ENCODE measurements at regions not wholly inside any gene's neighbourhood (a gene's known extent, or its start where the extent isn't known, plus 50 kb on each side); places are given as distances from the start of the nearest gene placed in this dataset.

DNA sequence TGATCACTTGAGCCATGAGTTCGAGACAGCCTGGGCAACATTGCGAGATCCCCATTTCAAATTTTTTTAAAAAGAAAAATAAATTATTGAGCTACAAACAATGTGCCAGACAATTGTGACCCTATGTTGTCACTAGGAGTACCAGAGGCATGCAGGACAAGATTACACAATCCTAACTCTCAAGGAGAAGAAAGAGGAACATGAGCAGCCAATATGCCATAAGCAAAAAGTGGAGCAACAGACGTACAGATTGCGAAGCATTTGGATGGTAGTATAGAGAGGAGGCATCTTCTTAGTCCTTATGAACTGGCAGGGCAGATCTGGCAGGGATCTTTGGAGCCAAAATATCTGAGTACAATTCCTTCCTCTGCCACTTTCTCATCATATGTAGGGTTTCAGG is 156.4 kb downstream of the OR2B2 start:
- ATAC-seq (ENCODE audit: insufficient number of reproducible peaks, low FRiP score, low read depth) = no peak
- no peak for DNase-seq (ENCODE audit: low spot score)
- Histone ChIP-seq H3K4me3 (no peak overlapping the region), H3K4me1 (ENCODE audit: control insufficient read depth in 1 of 2, low read depth in 2 of 2) (peaks cover 4 to 7% of the 10 kb centered on the region in 2 donors), H3K27ac (no peak overlapping the region), H3K27me3 (replicated peaks; ENCODE audit: insufficient read depth) (no peaks in the 10 kb centered on the region), H3K9me3 (no peaks in the 10 kb centered on the region), H3K36me3 (no peaks in the 10 kb centered on the region)
- TF ChIP-seq, protein P1, sequence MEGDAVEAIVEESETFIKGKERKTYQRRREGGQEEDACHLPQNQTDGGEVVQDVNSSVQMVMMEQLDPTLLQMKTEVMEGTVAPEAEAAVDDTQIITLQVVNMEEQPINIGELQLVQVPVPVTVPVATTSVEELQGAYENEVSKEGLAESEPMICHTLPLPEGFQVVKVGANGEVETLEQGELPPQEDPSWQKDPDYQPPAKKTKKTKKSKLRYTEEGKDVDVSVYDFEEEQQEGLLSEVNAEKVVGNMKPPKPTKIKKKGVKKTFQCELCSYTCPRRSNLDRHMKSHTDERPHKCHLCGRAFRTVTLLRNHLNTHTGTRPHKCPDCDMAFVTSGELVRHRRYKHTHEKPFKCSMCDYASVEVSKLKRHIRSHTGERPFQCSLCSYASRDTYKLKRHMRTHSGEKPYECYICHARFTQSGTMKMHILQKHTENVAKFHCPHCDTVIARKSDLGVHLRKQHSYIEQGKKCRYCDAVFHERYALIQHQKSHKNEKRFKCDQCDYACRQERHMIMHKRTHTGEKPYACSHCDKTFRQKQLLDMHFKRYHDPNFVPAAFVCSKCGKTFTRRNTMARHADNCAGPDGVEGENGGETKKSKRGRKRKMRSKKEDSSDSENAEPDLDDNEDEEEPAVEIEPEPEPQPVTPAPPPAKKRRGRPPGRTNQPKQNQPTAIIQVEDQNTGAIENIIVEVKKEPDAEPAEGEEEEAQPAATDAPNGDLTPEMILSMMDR (IDR thresholded peaks at IDR 0.05) = no peak

DNA sequence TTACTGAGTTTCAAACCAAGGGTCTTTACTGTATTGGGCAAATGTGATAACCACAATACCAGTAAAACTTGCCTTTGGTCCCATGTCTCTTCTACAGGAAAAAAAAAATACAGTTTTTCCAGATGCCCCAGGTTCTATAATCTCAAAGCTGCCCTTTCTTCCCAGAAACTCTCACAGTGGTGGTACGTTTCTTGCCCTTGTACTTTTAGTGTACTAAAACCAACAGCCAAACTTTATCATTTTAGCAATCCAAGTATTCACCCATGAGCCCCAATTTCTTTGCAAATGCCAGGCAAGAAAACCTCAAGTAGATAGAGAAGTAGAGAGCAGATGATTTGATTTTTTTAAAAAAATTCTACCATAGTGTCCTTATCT is 157.8 kb downstream of the OR2B2 start:
- peak overlapping the region; percentile 98 for H3K4me3 ChIP-seq
- H3K4me1 ChIP-seq (ENCODE audit: control insufficient read depth in 1 of 2, low read depth in 2 of 2) = peaks cover 4 to 7% of the 10 kb centered on the region in 2 donors
- no peaks in the 10 kb centered on the region for H3K36me3 ChIP-seq
- H3K27ac ChIP-seq = no peak overlapping the region
- H3K9me3 ChIP-seq = no peaks in the 10 kb centered on the region
- no peaks in the 10 kb centered on the region for H3K27me3 ChIP-seq (replicated peaks; ENCODE audit: insufficient read depth)
- TF ChIP-seq, protein P1 (IDR thresholded peaks at IDR 0.05) = no peak
- DNase-seq (ENCODE audit: low spot score) = no peak
- ATAC-seq (ENCODE audit: insufficient number of reproducible peaks, low FRiP score, low read depth) = no peak

DNA sequence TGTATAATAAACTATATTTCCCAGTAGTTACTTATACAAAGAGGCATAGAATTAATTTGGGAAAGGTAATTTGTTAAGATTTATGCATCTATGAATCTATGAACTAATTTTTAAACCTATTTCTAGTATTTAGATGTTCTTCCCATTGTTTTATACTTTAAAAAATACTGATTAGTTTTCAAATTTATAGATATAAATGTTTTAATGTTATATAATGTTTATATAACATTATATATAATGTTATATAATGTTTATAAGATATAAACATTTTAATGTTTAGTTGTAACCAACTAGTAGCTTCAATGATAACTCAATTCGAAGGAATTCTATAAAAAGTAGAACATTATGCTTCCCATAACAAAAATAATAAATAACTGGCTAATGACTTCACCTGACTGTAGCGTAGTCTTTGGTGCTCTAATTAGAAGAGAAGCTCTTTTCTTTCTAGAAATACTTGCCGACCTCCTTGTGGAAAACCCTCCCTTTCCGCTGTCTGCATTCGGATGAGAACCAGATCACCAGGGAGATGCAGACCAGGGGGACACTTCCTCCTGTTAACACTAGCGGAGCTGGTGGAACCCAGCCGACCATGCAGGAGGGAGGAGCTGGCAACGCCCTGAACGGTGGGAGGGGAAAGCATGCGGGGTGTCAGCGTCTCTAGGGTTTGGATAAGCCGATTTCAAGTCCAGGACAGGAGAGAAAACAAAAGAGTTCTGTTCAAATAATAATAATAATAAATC is 158.4 kb downstream of the OR2B2 start:
- no peak for ATAC-seq (ENCODE audit: insufficient number of reproducible peaks, low FRiP score, low read depth)
- peak overlapping the region; percentile 98 for H3K4me3 ChIP-seq
- TF ChIP-seq, protein P1 (IDR thresholded peaks at IDR 0.05) = no peak
- no peak overlapping the region for H3K27ac ChIP-seq
- H3K9me3 ChIP-seq = no peaks in the 10 kb centered on the region
- H3K36me3 ChIP-seq = no peaks in the 10 kb centered on the region
- H3K4me1 ChIP-seq (ENCODE audit: control insufficient read depth in 1 of 2, low read depth in 2 of 2) = peaks cover 4 to 7% of the 10 kb centered on the region in 2 donors
- no peaks in the 10 kb centered on the region for H3K27me3 ChIP-seq (replicated peaks; ENCODE audit: insufficient read depth)
- DNase-seq (ENCODE audit: low spot score) = no peak

DNA sequence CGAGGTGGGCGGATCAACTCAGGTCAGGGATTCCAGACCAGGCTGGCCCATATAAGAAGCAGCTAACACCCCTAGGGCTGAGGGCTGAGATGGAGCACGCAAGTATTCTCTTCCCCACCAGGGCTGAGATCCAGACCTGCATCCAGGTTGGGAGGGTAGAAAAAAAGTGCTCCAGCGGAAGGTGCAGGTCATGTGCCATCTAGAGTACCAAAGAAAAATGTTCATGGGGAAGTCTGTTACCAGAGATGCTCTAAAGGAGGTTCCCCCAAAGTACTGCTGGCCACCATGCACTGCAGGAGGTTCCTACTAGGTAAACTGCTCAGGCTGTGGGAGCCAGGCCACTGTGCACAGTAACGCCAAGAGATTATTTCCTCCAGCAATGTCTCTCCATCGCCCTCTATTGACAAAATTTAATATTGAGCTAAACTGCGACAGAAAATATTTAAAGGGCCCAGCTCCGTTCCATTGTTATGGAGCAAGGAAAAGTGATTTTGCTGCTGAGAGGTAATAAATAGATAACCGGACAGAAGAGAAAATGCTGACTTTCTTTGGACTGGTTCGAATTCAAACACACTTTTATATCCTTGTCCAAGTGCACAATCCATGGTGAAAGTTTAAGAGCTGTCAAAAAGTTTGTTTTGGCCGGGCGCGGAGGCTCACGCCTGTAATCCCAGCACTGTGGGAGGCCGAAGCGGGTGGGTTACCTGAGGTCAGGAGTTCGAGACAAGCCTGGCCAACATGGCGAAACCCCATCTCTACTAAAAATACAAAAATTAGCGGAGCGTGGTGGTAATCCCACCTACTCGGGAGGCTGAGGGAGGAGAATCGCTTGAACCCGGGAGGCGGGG is 159.9 kb downstream of the OR2B2 start:
- Histone ChIP-seq H3K4me1 (ENCODE audit: control insufficient read depth in 1 of 2, low read depth in 2 of 2) (peaks cover 4 to 7% of the 10 kb centered on the region in 2 donors), H3K27me3 (replicated peaks; ENCODE audit: insufficient read depth) (no peaks in the 10 kb centered on the region), H3K27ac (peak overlapping the region; percentile 77 to 90), H3K4me3 (peak overlapping the region; percentile 98), H3K36me3 (no peaks in the 10 kb centered on the region), H3K9me3 (no peaks in the 10 kb centered on the region)
- ATAC-seq (ENCODE audit: insufficient number of reproducible peaks, low FRiP score, low read depth) (peak; percentile 78), DNase-seq (ENCODE audit: low spot score) (no peak)
- TF ChIP-seq, protein P1 (IDR thresholded peaks at IDR 0.05) = peak; percentile 82

DNA sequence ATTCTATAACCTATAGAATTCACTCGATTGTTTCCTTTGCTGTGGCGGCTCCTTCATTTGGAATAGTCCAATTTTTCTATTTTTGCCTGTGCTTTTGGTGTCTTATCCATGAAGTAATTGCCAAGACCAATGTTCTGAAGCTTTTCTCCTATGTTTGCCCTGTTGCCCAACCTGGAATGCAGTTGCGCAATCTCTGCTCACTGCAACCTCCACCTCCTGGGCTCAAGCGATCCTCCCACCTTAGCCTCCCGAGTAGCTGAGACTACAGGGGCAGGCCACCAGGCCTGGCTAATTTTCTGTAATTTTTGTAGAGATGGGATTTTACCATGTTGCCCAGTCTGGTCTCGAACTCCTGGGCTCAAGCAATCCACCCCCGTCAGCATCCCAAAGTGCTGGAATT is 163.5 kb downstream of the OR2B2 start:
- H3K27ac ChIP-seq = no peak overlapping the region
- TF ChIP-seq, protein P1 (IDR thresholded peaks at IDR 0.05) = no peak

More for the DNA sequence above, 163.5 kb downstream of the OR2B2 start:
- peaks cover 0 to 2% of the 10 kb centered on the region in 2 donors for H3K4me1 ChIP-seq (ENCODE audit: control insufficient read depth in 1 of 2, low read depth in 2 of 2)
- no peaks in the 10 kb centered on the region for H3K27me3 ChIP-seq (replicated peaks; ENCODE audit: insufficient read depth)
- no peak for DNase-seq (ENCODE audit: low spot score)
- ATAC-seq (ENCODE audit: insufficient number of reproducible peaks, low FRiP score, low read depth) = no peak
- no peak overlapping the region for H3K4me3 ChIP-seq
- H3K36me3 ChIP-seq = no peaks in the 10 kb centered on the region
- H3K9me3 ChIP-seq = no peaks in the 10 kb centered on the region
